Panc1 (cell line): ENCODE measurements at regions not wholly inside any gene's neighbourhood (a gene's known extent, or its start where the extent isn't known, plus 50 kb on each side); places are given as distances from the start of the nearest gene placed in this dataset.

Experiments
- CTCF ChIP-seq: fragments of 450-650 bp; IDR thresholded peaks from 2 replicates; pipeline ENCODE4 v1.5.1; 2017; ENCODE audit warnings: mild to moderate bottlenecking
- POLR2AphosphoS5 ChIP-seq: IDR thresholded peaks from 2 replicates; pipeline ENCODE4 v1.6.1; 2012; ENCODE audit warnings: mild to moderate bottlenecking, low read depth, low read length, moderate library complexity
- SIN3A ChIP-seq: IDR thresholded peaks from 2 replicates; pipeline ENCODE4 v1.6.1; 2012; ENCODE audit warnings: low read depth, mild to moderate bottlenecking, low read length, moderate library complexity, borderline replicate concordance; ENCODE audit not compliant: insufficient read depth

DNA sequence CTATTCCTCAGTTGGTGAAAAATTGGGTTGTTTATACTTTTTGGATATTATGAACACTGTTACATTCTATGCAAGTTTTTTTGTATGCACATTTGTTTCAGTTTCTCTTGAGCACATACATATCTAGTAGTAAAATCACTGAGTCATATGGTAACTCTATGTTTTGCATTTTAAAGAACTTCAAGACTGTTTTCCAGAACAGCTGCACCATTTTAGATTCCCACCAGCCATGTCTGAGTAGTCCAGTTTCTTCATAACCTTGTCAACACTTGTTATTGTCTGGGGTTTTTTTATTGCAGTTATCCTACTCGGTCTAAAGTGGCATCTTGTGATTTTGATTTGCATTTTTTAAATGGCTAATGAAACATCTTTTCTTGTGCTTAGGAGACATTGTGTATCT is 100.3 kb upstream of the OTOS start:
- TF ChIP-seq CTCF (no peak), SIN3A (no peak), POLR2AphosphoS5 (no peak)
